Keratinocyte (primary cell): ENCODE measurements at regions not wholly inside any gene's neighbourhood (a gene's known extent, or its start where the extent isn't known, plus 50 kb on each side); places are given as distances from the start of the nearest gene placed in this dataset.

Source experiments
- DNase-seq: peaks from one replicate; pipeline ENCODE4 v3.0.0-alpha.2; 2011; ENCODE audit warnings: low read depth, missing footprints, low spot score
- FAIRE-seq: peaks from 2 replicates; lab custom pipeline; 2011; peaks lifted over from hg19 to GRCh38; lab: Jason Lieb, UNC
- H2AFZ ChIP-seq: 2 replicates; pipeline ENCODE4 v1.6.0; 2012; ENCODE audit warnings: low read length, control low read depth, inconsistent platforms; ENCODE audit not compliant: control insufficient read depth
- H3K27ac ChIP-seq: 2 replicates; pipeline ENCODE4 v1.5.1; 2011; ENCODE audit warnings: low read length; ENCODE audit not compliant: control insufficient read depth, insufficient read depth
- H3K27me3 ChIP-seq: 3 replicates; pipeline ENCODE4 v1.6.0; 2011; ENCODE audit warnings: low read length; ENCODE audit not compliant: control insufficient read depth, insufficient read depth; ENCODE audit errors: extremely low read depth
- H3K36me3 ChIP-seq, 2 experiments: 2 replicates in 1 of 2; 3 replicates in 1 of 2; pipeline ENCODE4 v1.5.1; 2011; ENCODE audit warnings: low read length in 2 of 2, mild to moderate bottlenecking in 1 of 2; ENCODE audit not compliant: control insufficient read depth in 2 of 2, insufficient read depth in 2 of 2; ENCODE audit errors: extremely low read depth in 1 of 2
- H3K4me1 ChIP-seq: 3 replicates; pipeline ENCODE4 v1.5.1; 2011; ENCODE audit warnings: low read length; ENCODE audit not compliant: control insufficient read depth, insufficient read depth; ENCODE audit errors: extremely low read depth
- H3K4me2 ChIP-seq: 3 replicates; pipeline ENCODE4 v1.6.0; 2011; ENCODE audit warnings: low read depth, low read length; ENCODE audit not compliant: control insufficient read depth, insufficient read depth; ENCODE audit errors: extremely low read depth
- H3K4me3 ChIP-seq, 3 experiments: fragments of 200-600 bp in 1 of 3; sonication (generic) in 1 of 3; 2 replicates in 2 of 3; 3 replicates in 1 of 3; pipeline ENCODE4 v1.5.1; 2011 to 2016; ENCODE audit warnings: low read length in 3 of 3, mild to moderate bottlenecking in 3 of 3, control low read depth in 2 of 3, inconsistent platforms in 1 of 3, low read depth in 1 of 3, mixed read lengths in 1 of 3, mixed run types in 1 of 3, moderate library complexity in 1 of 3; ENCODE audit not compliant: control insufficient read depth in 2 of 3, insufficient read depth in 2 of 3; ENCODE audit errors: extremely low read depth in 1 of 3
- H3K79me2 ChIP-seq: 2 replicates; pipeline ENCODE4 v1.6.0; 2012; ENCODE audit warnings: low read length; ENCODE audit not compliant: control insufficient read depth, insufficient read depth
- H3K9ac ChIP-seq: 3 replicates; pipeline ENCODE4 v1.6.0; 2011; ENCODE audit warnings: low read length; ENCODE audit not compliant: control insufficient read depth, insufficient read depth; ENCODE audit errors: extremely low read depth
- H3K9me1 ChIP-seq: 3 replicates; pipeline ENCODE4 v1.6.0; 2011; ENCODE audit warnings: low read length; ENCODE audit not compliant: control insufficient read depth, insufficient read depth; ENCODE audit errors: extremely low read depth
- H3K9me3 ChIP-seq: 2 replicates; pipeline ENCODE4 v1.5.1; 2012; ENCODE audit warnings: low read depth, low read length; ENCODE audit not compliant: control insufficient read depth
- H4K20me1 ChIP-seq: 3 replicates; pipeline ENCODE4 v1.6.0; 2011; ENCODE audit warnings: low read length; ENCODE audit not compliant: control insufficient read depth, insufficient read depth; ENCODE audit errors: extremely low read depth
- CTCF ChIP-seq, 3 experiments: IDR thresholded peaks in 1 of 3; conservative IDR thresholded peaks in 1 of 3; optimal IDR thresholded peaks in 1 of 3; 2 replicates in 2 of 3; 3 replicates in 1 of 3; pipeline versions ENCODE3 to v1.5.1; 2011; ENCODE audit warnings: low read length in 3 of 3, mild to moderate bottlenecking in 3 of 3, moderate library complexity in 2 of 3, control low read depth in 1 of 3, inconsistent platforms in 1 of 3; ENCODE audit not compliant: insufficient read depth in 2 of 3; ENCODE audit errors: extremely low read depth in 1 of 3
- EZH2 ChIP-seq: IDR thresholded peaks from one replicate; pipeline ENCODE4 v1.6.1; 2012; ENCODE audit warnings: inconsistent platforms, mild to moderate bottlenecking, low read length, moderate library complexity
- dilution Hi-C: fragments of 300-500 bp; cut with MboI; formaldehyde crosslinking; loops from one replicate; pipeline ENCODE4 v1.7.0; 2020; ENCODE audit warnings: low sequenced_read_pairs; ENCODE audit not compliant: extremely low pct_ligation_motif_present

DNA sequence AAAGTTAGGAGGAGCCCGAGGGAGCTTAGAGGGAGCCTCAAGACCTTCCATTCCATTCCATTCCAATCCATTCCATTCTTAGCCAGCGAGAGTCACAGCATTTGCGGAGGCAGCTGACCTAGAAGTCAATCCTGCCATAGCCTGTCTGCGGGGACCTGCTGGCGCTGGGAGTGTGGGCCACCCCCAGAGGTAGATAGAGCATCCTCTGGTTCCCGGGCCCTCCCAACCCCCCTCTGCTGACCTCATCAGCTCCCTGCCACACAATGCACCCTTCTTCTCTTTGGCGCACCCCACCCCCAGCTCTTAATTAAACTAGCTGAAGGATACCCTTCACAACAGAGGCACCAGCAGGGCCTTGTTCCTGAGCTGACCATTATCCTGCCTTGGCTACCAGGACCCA is 152.5 kb upstream of the ZMIZ1 start:
- H3K79me2 ChIP-seq: no peaks in the 10 kb centered on the region
- DNase-seq: no peak
- dilution Hi-C loops: no loop called here
- no peaks in the 10 kb centered on the region for H3K36me3 ChIP-seq
- no peak overlapping the region for H2AFZ ChIP-seq
- H3K4me3 ChIP-seq: no peak overlapping the region
- no peaks in the 10 kb centered on the region for H3K9me1 ChIP-seq
- H3K9me3 ChIP-seq: peaks cover 5% of the 10 kb centered on the region
- FAIRE-seq: no peak
- H4K20me1 ChIP-seq: no peaks in the 10 kb centered on the region
- no peak overlapping the region for H3K4me2 ChIP-seq
- no peak overlapping the region for H3K27ac ChIP-seq
- no peaks in the 10 kb centered on the region for H3K4me1 ChIP-seq
- H3K9ac ChIP-seq: no peak overlapping the region
- peaks cover 17% of the 10 kb centered on the region for H3K27me3 ChIP-seq
- TF ChIP-seq EZH2: no peak
- TF ChIP-seq CTCF (optimal IDR thresholded peaks at IDR 0.05 in 1 of 3, IDR thresholded peaks at IDR 0.05 in 1 of 3, conservative IDR thresholded peaks at IDR 0.05 in 1 of 3; ENCODE audit: extremely low read depth in 1 of 3, insufficient read depth in 2 of 3, low read length in 3 of 3): no peak

GRCh38 chr10:78919181-78919966 is 149.4 kb upstream of the ZMIZ1 start:
- TF ChIP-seq EZH2 (no peak), CTCF (optimal IDR thresholded peaks at IDR 0.05 in 1 of 3, IDR thresholded peaks at IDR 0.05 in 1 of 3, conservative IDR thresholded peaks at IDR 0.05 in 1 of 3; ENCODE audit: extremely low read depth in 1 of 3, insufficient read depth in 2 of 3, low read length in 3 of 3) (no peak)
- no peaks in the 10 kb centered on the region for H3K36me3 ChIP-seq
- dilution Hi-C loops: no loop called here
- H3K4me3 ChIP-seq: no peak overlapping the region
- DNase-seq: no peak
- FAIRE-seq: no peak
- no peaks in the 10 kb centered on the region for H4K20me1 ChIP-seq
- H3K4me2 ChIP-seq: no peak overlapping the region
- H3K9me1 ChIP-seq: no peaks in the 10 kb centered on the region
- peaks cover 5% of the 10 kb centered on the region for H3K9me3 ChIP-seq
- peaks cover 18% of the 10 kb centered on the region for H3K27me3 ChIP-seq
- no peak overlapping the region for H3K9ac ChIP-seq
- H3K4me1 ChIP-seq: no peaks in the 10 kb centered on the region
- no peak overlapping the region for H2AFZ ChIP-seq
- H3K27ac ChIP-seq: no peak overlapping the region
- H3K79me2 ChIP-seq: no peaks in the 10 kb centered on the region
